GM23338 (cell line): ENCODE measurements at regions not wholly inside any gene's neighbourhood (a gene's known extent, or its start where the extent isn't known, plus 50 kb on each side); places are given as distances from the start of the nearest gene placed in this dataset.

ENCODE experiments used
- ATAC-seq: fragments of 200-7000 bp; cut with Tn5 transposase; 3 replicates; pipeline ENCODE4 v1.9.1; 2020
- DNase-seq: peaks from one replicate; pipeline ENCODE4 v3.0.0-alpha.2; 2015; ENCODE audit warnings: low spot score
- H2AFZ ChIP-seq: fragments of 200-600 bp; sonication (generic); 2 replicates; pipeline ENCODE4 v1.8.0; 2016; ENCODE audit warnings: antibody characterized with exemption, mild to moderate bottlenecking, moderate library complexity
- H3F3A ChIP-seq: fragments of 200-600 bp; sonication (generic); replicated peaks from 2 replicates; pipeline ENCODE4 v1.8.0; 2017; ENCODE audit warnings: antibody characterized with exemption, mixed run types, low read depth
- H3K27ac ChIP-seq: fragments of 200-600 bp; sonication (generic); 2 replicates; pipeline ENCODE4 v1.6.1; 2016; ENCODE audit warnings: low read depth
- H3K27me3 ChIP-seq: fragments of 200-600 bp; sonication (generic); 2 replicates; pipeline ENCODE4 v1.8.0; 2016; ENCODE audit warnings: mild to moderate bottlenecking, mixed run types, moderate library complexity; ENCODE audit not compliant: insufficient read depth
- H3K36me3 ChIP-seq: fragments of 200-600 bp; sonication (generic); 2 replicates; pipeline ENCODE4 v1.8.0; 2016; ENCODE audit warnings: mild to moderate bottlenecking; ENCODE audit not compliant: insufficient read depth
- H3K4me1 ChIP-seq: fragments of 200-600 bp; sonication (generic); 2 replicates; pipeline ENCODE4 v1.8.0; 2016; ENCODE audit warnings: mild to moderate bottlenecking, moderate library complexity; ENCODE audit not compliant: insufficient read depth
- H3K4me2 ChIP-seq: fragments of 200-600 bp; sonication (generic); 2 replicates; pipeline ENCODE4 v1.7.1; 2017; ENCODE audit warnings: mixed run types
- H3K4me3 ChIP-seq: fragments of 200-600 bp; sonication (generic); 2 replicates; pipeline ENCODE4 v1.6.1; 2016; ENCODE audit warnings: mixed run types
- H3K79me2 ChIP-seq: fragments of 200-600 bp; sonication (generic); replicated peaks from 2 replicates; pipeline ENCODE4 v1.8.0; 2017; ENCODE audit warnings: mild to moderate bottlenecking; ENCODE audit not compliant: insufficient read depth
- H3K9me2 ChIP-seq: fragments of 200-600 bp; sonication (generic); 2 replicates; pipeline ENCODE4 v1.8.0; 2017; ENCODE audit not compliant: insufficient read depth
- H4K20me1 ChIP-seq: fragments of 200-600 bp; sonication (generic); replicated peaks from 2 replicates; pipeline ENCODE4 v1.8.0; 2017; ENCODE audit warnings: mild to moderate bottlenecking; ENCODE audit not compliant: insufficient read depth
- H3K27ac Mint-ChIP-seq: 2 replicates; pipeline ENCODE4 v1.8.0; 2020; ENCODE audit warnings: inconsistent platforms, mild to moderate bottlenecking, moderate library complexity, mixed read lengths
- H3K27me3 Mint-ChIP-seq: 3 replicates; pipeline ENCODE4 v1.8.0; 2022; ENCODE audit warnings: low read depth, mild to moderate bottlenecking, moderate library complexity, mixed read lengths, inconsistent platforms; ENCODE audit not compliant: insufficient read depth, poor library complexity
- H3K36me3 Mint-ChIP-seq: 3 replicates; pipeline ENCODE4 v1.8.0; 2021; ENCODE audit warnings: low read depth, mild to moderate bottlenecking, inconsistent platforms, moderate library complexity, mixed read lengths
- H3K4me1 Mint-ChIP-seq: 3 replicates; pipeline ENCODE4 v1.8.0; 2020; ENCODE audit warnings: mild to moderate bottlenecking, inconsistent platforms, mixed read lengths
- H3K4me3 Mint-ChIP-seq: 3 replicates; pipeline ENCODE4 v1.8.0; 2021; ENCODE audit warnings: moderate library complexity, mild to moderate bottlenecking, inconsistent platforms, mixed read lengths
- H3K9me3 Mint-ChIP-seq: 3 replicates; pipeline ENCODE4 v1.8.0; 2020; ENCODE audit warnings: moderate library complexity, mild to moderate bottlenecking, inconsistent platforms, mixed read lengths
- CTCF ChIP-seq, 2 experiments: fragments of 200-600 bp in 1 of 2; sonication (generic) in 1 of 2; conservative IDR thresholded peaks; 2 replicates each; pipeline versions ENCODE4 v1.5.1 to v1.6.1; 2016 to 2017; ENCODE audit warnings: antibody characterized with exemption in 2 of 2, low read depth in 2 of 2, mild to moderate bottlenecking in 2 of 2, moderate library complexity in 1 of 2
- EZH2 ChIP-seq: fragments of 200-600 bp; sonication (generic); IDR thresholded peaks from one replicate; pipeline ENCODE4 v1.8.0; 2017; ENCODE audit warnings: antibody characterized with exemption, mild to moderate bottlenecking, low read depth; ENCODE audit not compliant: unreplicated experiment
- EZH2phosphoT487 ChIP-seq: fragments of 200-600 bp; sonication (generic); IDR thresholded peaks from one replicate; pipeline ENCODE4 v1.8.1; 2018; ENCODE audit warnings: antibody characterized with exemption; ENCODE audit not compliant: unreplicated experiment
- NANOG ChIP-seq: IDR thresholded peaks from 2 replicates; pipeline ENCODE4 v1.6.1; 2016; ENCODE audit warnings: antibody characterized with exemption, borderline replicate concordance
- REST ChIP-seq: IDR thresholded peaks from one replicate; pipeline ENCODE4 v1.6.1; 2018; ENCODE audit warnings: antibody characterized with exemption; ENCODE audit not compliant: unreplicated experiment
- ZNF114 ChIP-seq: fragments of 250-450 bp; sonication (Bioruptor Pico); IDR thresholded peaks from 2 replicates; pipeline ENCODE4 v1.5.0; 2020; ENCODE audit warnings: mild to moderate bottlenecking, moderate library complexity
- ZNF331 ChIP-seq: fragments of 250-450 bp; sonication (Bioruptor Pico); IDR thresholded peaks from 2 replicates; pipeline ENCODE4 v1.5.0; 2020; ENCODE audit warnings: low read depth, mild to moderate bottlenecking, moderate library complexity
- ZNF462 ChIP-seq: fragments of 250-450 bp; sonication (Bioruptor Pico); IDR thresholded peaks from 2 replicates; pipeline ENCODE4 v1.5.0; 2020; ENCODE audit warnings: mild to moderate bottlenecking, moderate library complexity

GRCh38 chrX:16067886-16068515 is 55.4 kb upstream of the GRPR start:
- H3K36me3 Mint-ChIP-seq, result peaks cover 10% of the 10 kb centered on the region; the same call in 2 of the 3 replicates
- peak overlapping the region; percentile 76 for H2AFZ ChIP-seq

GRCh38 chrX:16063921-16064320 is 59.4 kb upstream of the GRPR start:
- Histone ChIP-seq H3F3A (no peaks in the 10 kb centered on the region), H3K79me2 (no peaks in the 10 kb centered on the region), H2AFZ (no peak overlapping the region), H4K20me1 (no peaks in the 10 kb centered on the region), H3K36me3 (no peaks in the 10 kb centered on the region), H3K4me2 (no peak overlapping the region), H3K27ac (no peak overlapping the region), H3K4me1 (no peaks in the 10 kb centered on the region), H3K9me2 (no peaks in the 10 kb centered on the region), H3K27me3 (no peaks in the 10 kb centered on the region), H3K4me3 (no peak overlapping the region)
- Mint-ChIP-seq H3K4me1 (no peaks in the 10 kb centered on the region), H3K27ac (no peak overlapping the region), H3K4me3 (no peak overlapping the region), H3K9me3 (no peaks in the 10 kb centered on the region; the same call in 2 of the 3 replicates), H3K27me3 (peaks cover 2% of the 10 kb centered on the region), H3K36me3 (0 out of 3 replicates have a peak, but pooled peaks cover under 1% of the 10 kb centered on the region)
- DNase-seq (no peak), ATAC-seq (no peak)
- TF ChIP-seq ZNF114 (CRISPR knock-in tag) (no peak), NANOG (no peak), ZNF331 (no peak), ZNF462 (no peak), REST (no peak)

More at GRCh38 chrX:16067886-16068515, 55.4 kb upstream of the GRPR start:
- Mint-ChIP-seq H3K4me3 (no peak overlapping the region), H3K9me3 (peaks cover 5% of the 10 kb centered on the region), H3K27me3 (peaks cover 2% of the 10 kb centered on the region), H3K27ac (no peak overlapping the region), H3K4me1 (no peaks in the 10 kb centered on the region)
- DNase-seq, result no peak
- Histone ChIP-seq H3K4me1 (no peaks in the 10 kb centered on the region), H3K4me2 (no peak overlapping the region), H3K36me3 (no peaks in the 10 kb centered on the region), H3K27ac (no peak overlapping the region), H3K9me2 (no peaks in the 10 kb centered on the region), H3K27me3 (no peaks in the 10 kb centered on the region), H3K4me3 (no peak overlapping the region), H3K79me2 (no peaks in the 10 kb centered on the region), H4K20me1 (no peaks in the 10 kb centered on the region), H3F3A (no peaks in the 10 kb centered on the region)
- TF ChIP-seq EZH2phosphoT487 (no peak), CTCF (conservative IDR thresholded peaks at IDR 0.05; ENCODE audit: low read depth in 2 of 2) (no peak), EZH2 (no peak)
- ATAC-seq, result no peak
